ENCODE measurements at regions not wholly inside any gene's neighbourhood (a gene's known extent, or its start where the extent isn't known, plus 50 kb on each side); places are given as distances from the start of the nearest gene placed in this dataset.

- TF ChIP-seq RAD21 (IDR thresholded peaks at IDR 0.05; ENCODE audit: low read length) (no peak), SMC3 (IDR thresholded peaks at IDR 0.05; ENCODE audit: low read depth, low read length) (no peak), POLR2A (IDR thresholded peaks at IDR 0.05; ENCODE audit: low read depth, low read length) (no peak), CTCF (conservative IDR thresholded peaks at IDR 0.05; ENCODE audit: low read depth, low read length) (no peak), USF2 (IDR thresholded peaks at IDR 0.05; ENCODE audit: low read depth, low read length) (no peak), MAZ (IDR thresholded peaks at IDR 0.05; ENCODE audit: borderline replicate concordance, low read depth, low read length) (no peak), RCOR1 (IDR thresholded peaks at IDR 0.05; ENCODE audit: insufficient replicate concordance, low read length) (no peak), CEBPB (IDR thresholded peaks at IDR 0.05; ENCODE audit: low read depth, low read length) (no peak), MXI1 (IDR thresholded peaks at IDR 0.05; ENCODE audit: borderline replicate concordance, low read depth, low read length) (no peak), BHLHE40 (IDR thresholded peaks at IDR 0.05; ENCODE audit: low read depth, low read length) (no peak), RFX5 (IDR thresholded peaks at IDR 0.05; ENCODE audit: low read depth, low read length) (no peak), CHD1 (IDR thresholded peaks at IDR 0.05; ENCODE audit: low read depth, low read length) (no peak)
Observed at GRCh38 chrX:15956681-15957080, 102.1 kb upstream of the AP1S2 start.
